HepG2 (cell line): ENCODE measurements at regions not wholly inside any gene's neighbourhood (a gene's known extent, or its start where the extent isn't known, plus 50 kb on each side); places are given as distances from the start of the nearest gene placed in this dataset.

Experiments
- ATAC-seq: fragments of 200-7000 bp; cut with Tn5 transposase; 3 replicates; pipeline ENCODE4 v1.9.1; 2020; ENCODE audit warnings: mild to moderate bottlenecking, moderate library complexity
- BruUV-seq: library from RNA; stranded (reverse); fragments of 400-500 nt; replicated peaks from 2 replicates; lab custom pipeline; 2021; lab: Mats Ljungman, UMichigan
- CTCF ChIA-PET: fragments of 300-600 bp; formaldehyde crosslinking; extraction: SDS; loops from one replicate; lab custom pipeline; 2021; ENCODE audit warnings: low total read pairs, inconsistent platforms, low intra/inter-chr PET ratio; lab: Yijun Ruan, JAX
- POLR2A ChIA-PET: fragments of 350-600 bp; sonication (Branson Sonifier 250); formaldehyde crosslinking; loops from one replicate; lab custom pipeline; 2020; ENCODE audit warnings: antibody characterized with exemption, inconsistent platforms; lab: Yijun Ruan, JAX
- DNase-seq: peaks from one replicate; pipeline ENCODE4 v3.0.0-alpha.2; 2015; ENCODE audit warnings: low spot score
- FAIRE-seq: peaks from 3 replicates; lab custom pipeline; 2011; peaks lifted over from hg19 to GRCh38; lab: Jason Lieb, UNC
- H2AFZ ChIP-seq: one replicate; pipeline ENCODE4 v1.6.1; 2011; ENCODE audit warnings: low read length, inconsistent platforms
- H3K27ac ChIP-seq: fragments of 300-600 bp; 3 replicates; pipeline ENCODE4 v1.8.0; 2011; ENCODE audit warnings: mixed run types, mild to moderate bottlenecking, mixed read lengths, low read length, inconsistent platforms; ENCODE audit not compliant: insufficient read depth; ENCODE audit errors: extremely low read length
- H3K27me3 ChIP-seq, 2 experiments: fragments of 200-600 bp in 1 of 2; 2 replicates in 1 of 2; 3 replicates in 1 of 2; pipeline versions ENCODE4 v1.6.0 to v1.8.0; 2011; ENCODE audit warnings: low read length in 2 of 2, mild to moderate bottlenecking in 2 of 2, moderate library complexity in 2 of 2, inconsistent platforms in 1 of 2; ENCODE audit not compliant: insufficient read depth in 2 of 2, control insufficient read depth in 1 of 2
- H3K36me3 ChIP-seq, 2 experiments: fragments of 200-600 bp in 1 of 2; replicated peaks in 1 of 2; 2 replicates in 1 of 2; 3 replicates in 1 of 2; pipeline versions ENCODE4 v1.5.1 to v1.8.0; 2011; ENCODE audit warnings: low read length in 2 of 2, inconsistent platforms in 1 of 2; ENCODE audit not compliant: insufficient read depth in 2 of 2, control insufficient read depth in 1 of 2
- H3K4me1 ChIP-seq: 2 replicates; pipeline ENCODE4 v1.5.1; 2012; ENCODE audit warnings: low read length, inconsistent platforms; ENCODE audit not compliant: insufficient read depth
- H3K4me2 ChIP-seq: 2 replicates; pipeline ENCODE4 v1.6.0; 2011; ENCODE audit warnings: low read depth, low read length, inconsistent platforms
- H3K4me3 ChIP-seq, 3 experiments: fragments of 200-600 bp in 1 of 3; sonication (generic), shearing (Covaris generic) in 1 of 3; replicated peaks in 1 of 3; 2 replicates each; pipeline ENCODE4 v1.5.1; 2011 to 2016; ENCODE audit warnings: low read length in 3 of 3, inconsistent platforms in 2 of 3, low read depth in 2 of 3, mild to moderate bottlenecking in 2 of 3, control low read depth in 1 of 3, mixed read lengths in 1 of 3; ENCODE audit not compliant: insufficient read depth in 1 of 3
- H3K79me2 ChIP-seq: one replicate; pipeline ENCODE4 v1.6.1; 2011; ENCODE audit warnings: low read length, inconsistent platforms; ENCODE audit not compliant: insufficient read depth
- H3K9ac ChIP-seq: 2 replicates; pipeline ENCODE4 v1.6.0; 2011; ENCODE audit warnings: mild to moderate bottlenecking, low read depth, low read length, inconsistent platforms; ENCODE audit not compliant: insufficient read depth
- H3K9me3 ChIP-seq: 2 replicates; pipeline ENCODE4 v1.5.1; 2012; ENCODE audit warnings: mild to moderate bottlenecking, low read length
- H4K20me1 ChIP-seq: 2 replicates; pipeline ENCODE4 v1.6.0; 2011; ENCODE audit warnings: inconsistent platforms, mild to moderate bottlenecking, low read length, moderate library complexity; ENCODE audit not compliant: insufficient read depth
- ASH2L ChIP-seq: fragments of 300-600, 200-600 bp; sonication (generic); IDR thresholded peaks from 2 replicates; pipeline ENCODE4 v1.7.0; 2017; ENCODE audit warnings: low read depth, mild to moderate bottlenecking, moderate library complexity, mixed read lengths, low read length; ENCODE audit not compliant: insufficient read length
- ATM ChIP-seq: fragments of 450-650 bp; IDR thresholded peaks from 2 replicates; pipeline ENCODE4 v1.7.1; 2017; ENCODE audit warnings: mild to moderate bottlenecking, borderline replicate concordance
- MEF2D ChIP-seq: sonication (generic); formaldehyde crosslinking; IDR thresholded peaks from 2 replicates; pipeline ENCODE4 v1.5.1; 2020; ENCODE audit warnings: mild to moderate bottlenecking, missing genetic modification reagents
- NR3C1 ChIP-seq: sonication (generic); formaldehyde crosslinking; IDR thresholded peaks from 2 replicates; pipeline ENCODE4 v1.4.0; 2020; ENCODE audit warnings: missing genetic modification reagents
- RBM39 ChIP-seq: fragments of 200-400 bp; formaldehyde crosslinking; IDR thresholded peaks from one replicate; pipeline ENCODE4 v1.6.1; 2018; ENCODE audit warnings: antibody characterized with exemption, mild to moderate bottlenecking, low read depth, low read length; ENCODE audit not compliant: poor library complexity, severe bottlenecking
- SOX13 ChIP-seq, 3 experiments: fragments of 450-650 bp in 1 of 3; sonication (generic) in 1 of 3; formaldehyde crosslinking in 1 of 3; IDR thresholded peaks in 2 of 3; conservative IDR thresholded peaks in 1 of 3; 2 replicates each; pipeline versions ENCODE4 v1.5.0 to v1.6.1; 2016 to 2020; ENCODE audit warnings: antibody characterized with exemption in 1 of 3, mild to moderate bottlenecking in 1 of 3, missing compliant biosample characterization in 1 of 3, missing genetic modification reagents in 1 of 3, moderate library complexity in 1 of 3
- TBX3 ChIP-seq: fragments of 450-650 bp; IDR thresholded peaks from 2 replicates; pipeline ENCODE4 v1.6.1; 2017; ENCODE audit warnings: antibody characterized with exemption, mild to moderate bottlenecking, inconsistent platforms, borderline replicate concordance
- ZBTB38 ChIP-seq: sonication (generic); formaldehyde crosslinking; IDR thresholded peaks from 2 replicates; pipeline ENCODE4 v1.5.1; 2020; ENCODE audit warnings: mild to moderate bottlenecking, missing genetic modification reagents
- ZSCAN22 ChIP-seq: sonication (generic); formaldehyde crosslinking; IDR thresholded peaks from 2 replicates; pipeline ENCODE4 v1.4.0; 2020; ENCODE audit warnings: mild to moderate bottlenecking, missing genetic modification reagents
- WGBS: methylation state at CpG from one replicate; pipeline ENCODE4 v1.1.6; 2017; ENCODE audit warnings: low lambda C conversion rate; 5-methylcytosine and 5-hydroxymethylcytosine counted together
- in situ Hi-C: cut with HindIII; loops from 2 replicates; pipeline ENCODE4 v1.10.0; 2017; ENCODE audit warnings: low pct_unique_long_range_greater_than_20kb; ENCODE audit not compliant: extremely low pct_ligation_motif_present
- intact Hi-C: fragments of 100-400 bp; cut with micrococcal nuclease; formaldehyde crosslinking; loops from one replicate; pipeline ENCODE4 v1.10.0; 2022; ENCODE audit not compliant: unreplicated experiment
- TF ChIP-seq, protein P1 (sequence below): sonication (generic); formaldehyde crosslinking; IDR thresholded peaks from 2 replicates; pipeline ENCODE4 v1.5.0; 2020; ENCODE audit warnings: mild to moderate bottlenecking, missing genetic modification reagents, borderline replicate concordance

DNA sequence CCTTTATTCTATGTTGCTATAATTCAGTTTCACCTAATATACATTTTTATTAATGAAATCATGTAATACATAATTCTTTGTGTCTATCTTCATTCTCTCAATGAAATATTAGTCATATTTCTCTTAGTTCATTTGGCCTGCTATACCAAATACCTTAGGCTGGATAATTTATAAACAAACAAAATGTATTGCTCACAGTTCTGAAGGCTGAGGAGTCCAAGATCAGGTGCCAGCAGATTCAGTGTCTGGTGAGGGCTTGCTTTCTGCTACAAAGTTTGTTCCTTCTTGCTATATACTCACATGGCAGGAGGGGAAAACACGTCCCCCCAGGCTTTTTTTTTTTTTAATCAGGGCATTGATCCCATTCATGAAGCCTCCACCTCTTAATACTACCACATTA lies 143.4 kb upstream of the GRB10 start:
- Histone ChIP-seq H4K20me1 (no peaks in the 10 kb centered on the region), H3K79me2 (no peaks in the 10 kb centered on the region), H3K9me3 (no peaks in the 10 kb centered on the region), H3K9ac (no peak overlapping the region), H3K27me3 (no peaks in the 10 kb centered on the region), H3K4me1 (no peaks in the 10 kb centered on the region), H2AFZ (no peak overlapping the region), H3K4me2 (no peak overlapping the region), H3K27ac (no peak overlapping the region), H3K36me3 (no peaks in the 10 kb centered on the region), H3K4me3 (no peak overlapping the region)
- in situ Hi-C loops (no loop called here), intact Hi-C loops (no loop called here)
- no peak for TF ChIP-seq RBM39
- no peak for TF ChIP-seq MEF2D (CRISPR knock-in tag)
- TF ChIP-seq NR3C1 (CRISPR knock-in tag) = no peak
- no peak for TF ChIP-seq ASH2L
- TF ChIP-seq ATM = no peak
- no peak for TF ChIP-seq ZBTB38 (CRISPR knock-in tag)
- TF ChIP-seq, protein P1, sequence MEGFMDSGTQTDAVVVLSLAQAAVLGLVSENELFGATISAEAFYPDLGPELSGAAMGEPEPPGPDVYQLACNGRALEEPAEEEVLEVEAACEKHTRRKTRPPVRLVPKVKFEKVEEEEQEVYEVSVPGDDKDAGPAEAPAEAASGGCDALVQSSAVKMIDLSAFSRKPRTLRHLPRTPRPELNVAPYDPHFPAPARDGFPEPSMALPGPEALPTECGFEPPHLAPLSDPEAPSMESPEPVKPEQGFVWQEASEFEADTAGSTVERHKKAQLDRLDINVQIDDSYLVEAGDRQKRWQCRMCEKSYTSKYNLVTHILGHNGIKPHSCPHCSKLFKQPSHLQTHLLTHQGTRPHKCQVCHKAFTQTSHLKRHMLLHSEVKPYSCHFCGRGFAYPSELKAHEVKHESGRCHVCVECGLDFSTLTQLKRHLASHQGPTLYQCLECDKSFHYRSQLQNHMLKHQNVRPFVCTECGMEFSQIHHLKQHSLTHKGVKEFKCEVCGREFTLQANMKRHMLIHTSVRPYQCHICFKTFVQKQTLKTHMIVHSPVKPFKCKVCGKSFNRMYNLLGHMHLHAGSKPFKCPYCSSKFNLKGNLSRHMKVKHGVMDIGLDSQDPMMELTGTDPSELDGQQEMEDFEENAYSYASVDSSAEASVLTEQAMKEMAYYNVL = no peak
- TF ChIP-seq SOX13 (IDR thresholded peaks at IDR 0.05) = no peak
- TF ChIP-seq SOX13 (CRISPR knock-in tag; conservative IDR thresholded peaks at IDR 0.05 in 1 of 2, IDR thresholded peaks at IDR 0.05 in 1 of 2) = no peak
- no peak for TF ChIP-seq TBX3
- TF ChIP-seq ZSCAN22 = no peak
- no peak for FAIRE-seq
- ChIA-PET CTCF (no interaction called here), POLR2A (no interaction called here)
- ATAC-seq = no peak
- 0% methylated on average over 1 of the region's 1 CpG for WGBS
- no peak for DNase-seq
- BruUV-seq = no TSS peak
